ENCODE measurements at regions not wholly inside any gene's neighbourhood (a gene's known extent, or its start where the extent isn't known, plus 50 kb on each side); places are given as distances from the start of the nearest gene placed in this dataset.

GRCh38 chr13:111845621-111846351, 221.2 kb upstream of the SOX1 start (continued):
- TF ChIP-seq POLR2AphosphoS5 (IDR thresholded peaks at IDR 0.05; ENCODE audit: low read depth, low read length) (no peak; the same call in 1 of the 2 replicates), HDAC6 (IDR thresholded peaks at IDR 0.05; ENCODE audit: low read depth, low read length) (no peak), SP2 (IDR thresholded peaks at IDR 0.05; ENCODE audit: low read length) (no peak), PHF8 (conservative IDR thresholded peaks at IDR 0.05; ENCODE audit: low read depth, low read length) (no peak), POLR2A (IDR thresholded peaks at IDR 0.05; ENCODE audit: control extremely low read depth in 1 of 2, low read depth in 2 of 2, low read length in 2 of 2) (0 out of 3 replicates have a peak, but pooled peaks of 1 of the 2 experiments have one; percentile 43), ATF3 (IDR thresholded peaks at IDR 0.05; ENCODE audit: insufficient read depth, low read depth, low read length) (no peak), CHD1 (IDR thresholded peaks at IDR 0.05; ENCODE audit: low read depth, low read length) (no peak), YY1 (IDR thresholded peaks at IDR 0.05; ENCODE audit: low read depth, low read length) (no peak), RXRA (IDR thresholded peaks at IDR 0.05; ENCODE audit: insufficient read depth, low read depth, low read length) (no peak), E2F6 (IDR thresholded peaks at IDR 0.05) (peak; percentile 59), SIRT6 (IDR thresholded peaks at IDR 0.05; ENCODE audit: low read length) (no peak), JUN (IDR thresholded peaks at IDR 0.05; ENCODE audit: low read depth, low read length) (no peak), MAFK (IDR thresholded peaks at IDR 0.05; ENCODE audit: low read depth, low read length) (no peak), KDM1A (IDR thresholded peaks at IDR 0.05; ENCODE audit: borderline replicate concordance, low read length) (peak; percentile 70; the same call in 1 of the 2 replicates), KDM5A (IDR thresholded peaks at IDR 0.05; ENCODE audit: low read length) (no peak)
